Stimulated activated CD4-positive, alpha-beta T cell treated with anti-CD3 and anti-CD28 coated beads, Interleukin-2, amount 100 ng/mL, for 4 hours (primary cell): ENCODE measurements at regions not wholly inside any gene's neighbourhood (a gene's known extent, or its start where the extent isn't known, plus 50 kb on each side); places are given as distances from the start of the nearest gene placed in this dataset.

Source experiments
- DNase-seq: peaks from one replicate; pipeline ENCODE4 v3.0.0-alpha.2; 2020; ENCODE audit warnings: low read depth

GRCh38 chr12:132424811-132425210 is 65.1 kb upstream of the FBRSL1 start:
- DNase-seq: no peak

DNA sequence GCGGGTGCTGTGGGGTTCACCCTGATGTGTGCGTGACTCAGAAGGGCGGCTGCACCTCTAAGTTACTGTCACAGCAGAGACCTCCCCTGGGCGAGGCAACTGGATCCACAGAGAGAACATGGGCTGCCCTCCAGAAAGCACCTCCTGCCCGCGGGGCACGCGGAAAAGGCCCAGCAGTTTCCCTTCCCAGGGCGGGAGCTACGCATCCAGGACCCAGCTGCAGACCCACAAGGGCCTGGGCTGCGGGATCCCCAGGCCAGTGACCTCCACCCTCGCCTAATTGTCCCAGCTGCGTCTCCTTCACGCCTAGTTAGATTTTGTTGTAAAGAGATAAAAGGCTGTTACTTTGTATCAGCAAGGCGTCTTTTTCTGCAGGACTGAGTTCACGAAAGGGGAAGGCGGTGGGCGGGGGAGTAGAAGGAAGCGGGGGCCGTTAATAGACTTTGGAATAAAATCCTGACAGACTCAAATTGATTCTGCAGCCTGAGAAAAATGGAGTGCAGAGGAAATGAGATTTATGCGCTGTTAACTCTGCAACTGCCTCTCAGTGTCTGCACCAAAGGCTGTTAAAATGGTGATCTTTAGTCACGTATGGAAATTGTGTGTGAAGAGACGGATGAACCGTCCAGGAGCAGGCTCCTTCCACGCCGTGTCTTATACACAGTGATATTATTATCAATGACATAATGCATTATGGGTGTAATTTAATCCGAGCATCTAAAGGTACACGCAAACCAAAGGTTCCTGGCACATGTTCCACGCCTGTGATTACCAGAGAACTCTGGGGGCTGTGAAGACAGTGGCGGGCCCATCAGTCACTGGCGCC is 65.9 kb upstream of the FBRSL1 start:
- no peak for DNase-seq

- DNase-seq: no peak
Measured at GRCh38 chr12:132423251-132423819, 66.6 kb upstream of the FBRSL1 start.

DNA sequence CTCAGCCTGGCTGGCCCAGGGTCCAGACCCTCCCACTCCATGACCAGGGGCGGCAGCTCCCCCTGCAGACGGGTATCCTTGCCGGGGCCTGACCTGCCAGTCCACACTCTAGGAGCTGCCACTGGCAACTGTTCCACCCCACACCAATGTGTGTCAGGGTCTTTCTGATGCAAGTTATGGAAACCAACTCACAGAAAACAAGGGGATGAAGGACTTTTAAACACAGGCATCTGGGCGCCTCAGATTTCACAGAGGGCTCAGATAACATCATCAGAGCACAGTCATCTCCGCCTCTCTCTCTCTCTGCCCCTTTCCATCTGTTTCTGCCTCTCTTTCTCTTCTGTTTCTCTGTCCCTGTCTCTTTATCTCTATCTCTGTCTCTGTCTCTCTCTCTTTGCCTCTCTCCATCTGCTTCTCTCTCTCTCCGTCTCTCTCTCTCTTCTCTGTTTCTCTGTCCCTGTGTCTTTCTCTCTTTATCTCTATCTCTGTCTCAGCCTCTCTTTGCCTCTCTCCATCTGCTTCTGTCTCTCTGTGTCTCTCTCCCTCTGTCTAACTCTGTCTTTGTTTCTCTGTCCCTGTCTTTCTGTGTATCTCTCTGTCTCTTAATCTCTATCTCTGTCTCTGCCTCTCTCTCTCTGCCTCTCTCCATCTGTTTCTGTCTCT is 67.4 kb upstream of the FBRSL1 start:
- no peak for DNase-seq

DNA sequence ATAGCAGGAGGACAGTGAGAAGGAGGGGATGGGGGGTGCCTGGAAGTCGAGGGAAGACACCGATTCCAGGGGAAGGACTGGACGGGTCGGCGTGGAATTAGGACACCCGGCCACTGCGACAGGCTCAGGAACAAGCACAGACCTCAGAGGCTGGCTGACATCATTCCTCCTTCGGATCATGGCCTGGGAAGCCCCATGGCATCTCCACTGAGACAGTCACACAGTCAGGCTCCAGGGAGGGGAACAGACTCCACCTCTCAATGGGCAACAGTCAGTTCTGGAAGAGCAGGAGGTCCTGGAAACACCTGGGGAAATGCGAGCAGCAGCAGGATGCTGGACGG is 67.9 kb upstream of the FBRSL1 start:
- DNase-seq: no peak

DNA sequence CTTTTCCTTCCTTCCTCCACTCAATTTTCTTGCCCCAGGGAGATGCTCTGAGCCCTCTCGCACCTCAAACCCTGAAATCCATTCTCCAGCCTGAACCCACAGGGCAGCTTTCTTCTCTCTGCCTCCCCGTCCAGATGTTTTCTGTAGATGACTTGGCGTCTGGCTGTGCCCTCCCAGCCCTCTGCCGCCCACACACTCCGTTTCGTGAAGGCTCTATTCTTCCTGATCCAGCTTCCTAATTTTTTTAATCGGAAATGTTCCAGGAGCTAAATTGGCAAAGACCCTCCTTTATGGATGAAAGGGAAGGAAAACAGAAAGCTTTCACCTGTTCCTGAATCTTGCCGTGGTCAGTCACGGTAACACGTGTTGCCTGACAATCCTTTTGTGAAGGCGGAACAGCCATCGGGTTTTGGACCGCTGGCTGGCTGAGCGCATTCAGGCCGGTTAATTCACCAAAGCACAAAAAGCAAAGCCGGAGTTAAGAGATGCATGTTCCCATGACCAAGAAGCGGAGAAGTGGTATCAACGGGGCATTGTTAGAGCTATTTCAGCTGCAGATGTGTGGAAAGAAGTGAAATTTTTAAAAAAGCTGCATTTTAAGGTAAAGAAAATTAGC is 70.2 kb upstream of the FBRSL1 start:
- DNase-seq: no peak

- no peak for DNase-seq
Measured at GRCh38 chr12:132418393-132418925, 71.5 kb upstream of the FBRSL1 start.

- DNase-seq: no peak
Measured at GRCh38 chr12:132417741-132418140, 72.2 kb upstream of the FBRSL1 start.

DNA sequence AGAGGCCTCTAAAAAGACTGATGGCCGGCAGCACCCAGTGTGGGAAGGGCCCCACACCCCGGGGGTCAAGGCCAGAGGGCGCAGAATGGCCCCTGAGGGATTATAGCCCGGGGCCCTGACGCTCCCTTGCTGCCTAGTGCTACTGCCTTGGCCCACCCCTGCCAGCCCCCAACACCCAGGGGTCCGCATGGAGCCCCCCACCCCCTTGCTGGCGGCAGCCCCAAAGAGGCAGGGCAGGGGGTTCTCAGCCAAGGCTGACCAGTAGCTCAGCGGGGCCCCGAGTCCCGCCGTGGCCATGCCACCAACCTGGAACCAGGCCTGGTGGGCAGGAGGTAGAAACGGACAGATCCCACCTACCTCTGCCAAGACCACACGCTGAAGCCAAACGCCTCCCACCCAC is 73.1 kb upstream of the FBRSL1 start:
- DNase-seq: no peak

- no peak for DNase-seq
Measured at GRCh38 chr12:132416121-132416673, 73.8 kb upstream of the FBRSL1 start.

- DNase-seq: no peak
Measured at GRCh38 chr12:132415327-132416120, 74.4 kb upstream of the FBRSL1 start.

- peak; percentile 62 for DNase-seq
Measured at GRCh38 chr12:132414634-132415326, 75.2 kb upstream of the FBRSL1 start.

DNA sequence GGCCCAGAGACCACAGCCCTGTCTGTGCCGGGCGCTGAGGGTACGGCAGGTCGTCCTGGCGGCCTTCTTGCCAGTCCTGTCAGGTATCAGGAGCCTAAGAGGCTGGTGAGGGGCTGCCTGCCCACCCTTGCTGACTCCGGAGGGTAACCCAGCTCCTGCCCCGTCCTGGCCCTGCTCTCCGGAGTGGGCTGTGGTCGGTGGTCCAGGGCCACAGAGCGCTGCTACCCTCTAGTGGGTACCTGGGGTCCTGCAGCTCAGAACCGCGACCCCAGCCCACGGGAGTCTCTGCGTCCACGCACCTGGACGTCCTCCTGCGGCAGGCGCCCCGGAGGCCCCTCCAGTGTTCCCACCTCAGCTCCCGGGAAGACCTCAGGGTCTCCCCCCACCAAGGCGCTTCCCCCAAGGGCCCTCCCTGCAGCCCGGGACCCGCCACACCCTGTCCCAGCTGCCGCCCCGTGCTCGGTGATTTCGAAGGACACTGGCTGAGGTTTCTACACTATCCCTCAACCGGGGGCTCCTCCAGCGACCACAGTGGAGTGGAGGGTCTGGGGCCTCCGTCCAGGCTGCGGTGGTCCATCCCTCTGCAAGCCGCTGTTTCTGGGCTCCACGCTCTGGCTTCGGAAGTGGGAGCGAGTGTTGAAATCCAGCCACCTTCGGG is 75.9 kb upstream of the FBRSL1 start:
- no peak for DNase-seq

DNA sequence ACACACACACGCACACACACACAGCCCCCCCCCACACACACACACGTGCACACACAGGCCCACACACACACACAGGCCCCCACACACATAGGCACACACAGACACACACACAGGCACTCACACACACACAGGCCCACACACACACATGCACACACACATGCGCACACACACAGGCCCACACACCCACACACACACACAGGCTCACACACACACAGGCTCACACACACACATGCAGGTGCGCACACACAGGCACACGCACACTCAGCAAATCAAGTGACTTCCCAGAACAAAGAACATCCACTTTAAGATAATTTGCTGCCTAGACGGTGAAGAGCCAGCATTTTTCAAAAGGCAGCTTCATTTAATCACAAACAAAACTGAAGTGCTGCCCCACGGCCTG is 78.5 kb upstream of the FBRSL1 start:
- DNase-seq: no peak

DNA sequence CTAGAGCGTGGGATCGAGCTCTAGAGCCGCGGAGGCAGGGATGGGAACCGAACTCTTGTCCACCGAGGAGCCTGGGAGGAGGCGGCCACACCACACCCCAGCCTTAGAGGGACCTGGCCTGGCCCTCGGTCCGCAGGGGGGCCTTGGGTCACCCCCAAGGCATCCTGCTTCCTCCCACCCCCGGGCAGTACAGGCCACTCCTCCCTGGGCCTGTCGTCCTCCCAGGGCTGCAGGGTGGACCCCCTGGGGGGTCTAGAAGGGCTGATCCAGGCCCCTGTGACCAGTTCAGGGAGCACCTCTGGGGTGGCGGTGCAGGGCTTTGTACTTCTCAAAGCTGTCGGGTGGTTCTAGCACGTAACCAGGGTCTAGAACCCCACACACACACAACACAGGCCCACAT is 79.1 kb upstream of the FBRSL1 start:
- no peak for DNase-seq

DNA sequence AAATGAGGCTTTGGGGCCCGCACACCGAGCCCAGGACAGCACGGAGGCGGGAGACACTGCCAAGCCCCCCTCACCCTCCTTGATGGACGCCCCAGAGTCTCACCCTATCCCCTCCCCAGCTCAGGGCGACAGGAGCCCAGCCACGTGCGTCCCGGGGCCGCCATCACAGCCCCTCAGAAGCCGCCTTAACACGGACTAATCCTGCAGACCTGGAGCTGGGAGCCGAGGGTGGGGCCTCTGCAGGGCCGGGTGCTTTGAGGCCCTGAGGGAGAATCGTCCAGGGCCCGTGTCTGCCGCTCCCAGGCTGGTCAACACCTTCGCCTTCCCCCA is 79.7 kb upstream of the FBRSL1 start:
- DNase-seq: no peak

DNA sequence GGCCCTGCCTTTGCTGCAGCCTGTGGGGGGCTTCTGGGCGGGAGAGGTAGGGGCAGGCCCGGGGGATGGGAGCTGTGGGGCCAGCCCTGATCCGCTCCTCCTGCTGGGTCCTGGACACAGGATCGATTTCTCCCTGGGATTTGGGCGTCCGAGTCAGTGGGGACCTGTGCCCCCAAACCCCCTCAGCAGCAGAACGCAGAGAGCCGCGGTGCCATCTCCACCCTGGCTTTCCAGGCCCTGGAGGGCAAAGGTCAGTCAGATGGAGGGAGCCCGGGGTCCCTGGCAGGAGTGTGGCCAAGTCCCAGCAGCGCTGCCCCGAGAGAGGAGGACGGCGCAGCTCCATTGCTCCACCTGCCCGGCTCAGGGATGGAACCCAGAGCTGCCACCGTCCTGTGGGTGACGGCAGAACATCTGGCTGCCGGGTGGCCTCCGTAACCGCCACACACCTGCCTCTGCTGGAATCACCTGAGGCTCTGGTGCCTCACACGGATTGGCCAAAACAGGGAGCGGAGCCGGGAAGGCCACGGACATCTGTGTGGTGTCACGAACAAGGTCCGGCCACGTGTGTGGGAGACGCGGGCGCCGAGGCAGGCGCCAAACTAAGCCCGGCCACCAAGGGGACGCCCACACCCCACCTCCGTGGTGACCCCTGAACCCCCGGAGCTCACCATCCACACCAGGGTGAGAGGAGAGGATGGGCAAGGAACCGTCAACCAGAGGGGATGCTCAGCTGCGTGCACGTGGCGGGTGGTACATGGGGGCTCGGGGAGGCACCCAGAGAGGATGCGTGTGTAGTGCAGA is 80.3 kb upstream of the FBRSL1 start:
- no peak for DNase-seq

GRCh38 chr12:132408626-132409494 is 79.5 kb upstream of the GALNT9 start:
- no peak for DNase-seq

DNA sequence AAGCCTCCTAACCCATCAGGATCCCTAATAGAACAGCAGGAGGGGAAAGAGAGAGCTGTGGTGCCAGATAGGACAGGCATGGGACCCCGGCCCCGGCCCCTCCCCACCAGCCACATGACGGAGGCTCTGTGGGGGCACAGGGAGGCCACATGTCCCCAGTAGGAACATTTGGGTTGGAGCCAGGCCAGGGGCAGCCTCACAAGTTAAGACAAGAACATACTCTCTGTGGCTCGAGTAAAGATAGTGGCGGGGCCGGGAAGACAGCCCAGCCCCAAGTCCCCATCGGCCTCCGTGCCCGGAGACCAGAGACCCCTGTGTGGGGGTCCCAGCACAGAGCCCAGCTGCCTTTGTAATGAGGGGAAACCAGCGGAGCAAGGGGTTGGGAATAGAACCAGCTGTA is 78.6 kb upstream of the GALNT9 start:
- DNase-seq: no peak
